K562 (cell line): ENCODE measurements at regions not wholly inside any gene's neighbourhood (a gene's known extent, or its start where the extent isn't known, plus 50 kb on each side); places are given as distances from the start of the nearest gene placed in this dataset.

Source experiments
- ATAC-seq: fragments of 200-7000 bp; cut with Tn5 transposase; 3 replicates; pipeline ENCODE4 v1.9.1; 2020; ENCODE audit warnings: moderate library complexity
- BruUV-seq: library from RNA; stranded (reverse); fragments of 400-500 nt; replicated peaks from 2 replicates; lab custom pipeline; 2021; lab: Mats Ljungman, UMichigan
- CTCF ChIA-PET: fragments of 300-600 bp; formaldehyde crosslinking; extraction: SDS; loops from one replicate; lab custom pipeline; 2021; ENCODE audit warnings: low intra/inter-chr PET ratio; lab: Yijun Ruan, JAX
- POLR2A ChIA-PET: fragments of 300-600, 350-650 bp; sonication (Branson Sonifier 250); formaldehyde crosslinking; extraction: SDS; loops from one replicate; lab custom pipeline; 2021; ENCODE audit warnings: antibody characterized with exemption, inconsistent platforms; lab: Yijun Ruan, JAX
- DNase-seq, 4 experiments: peaks; one replicate each; pipeline versions ENCODE4 v3.0.0 to v3.0.0-alpha.2; 2011 to 2018; ENCODE audit warnings: low spot score in 3 of 4, mixed read lengths in 3 of 4; ENCODE audit errors: extremely low read depth in 1 of 4
- FAIRE-seq: peaks from 2 replicates; lab custom pipeline; 2011; peaks lifted over from hg19 to GRCh38; lab: Jason Lieb, UNC
- H2AFZ ChIP-seq: 2 replicates; pipeline ENCODE4 v1.6.0; 2011; ENCODE audit warnings: low read depth, low read length, control low read depth, inconsistent platforms
- H3K27ac ChIP-seq: fragments of 200-600 bp; 3 replicates; pipeline ENCODE4 v1.8.0; 2011; ENCODE audit warnings: low read depth, mild to moderate bottlenecking, control low read depth, inconsistent platforms, low read length, moderate library complexity, mixed read lengths; ENCODE audit errors: extremely low read depth
- H3K27me3 ChIP-seq, 2 experiments: fragments of 300-600 bp in 1 of 2; 2 replicates in 1 of 2; 3 replicates in 1 of 2; pipeline versions ENCODE4 v1.6.0 to v1.8.0; 2011; ENCODE audit warnings: inconsistent platforms in 2 of 2, low read length in 2 of 2, mild to moderate bottlenecking in 1 of 2, mixed read lengths in 1 of 2, moderate library complexity in 1 of 2; ENCODE audit not compliant: control insufficient read depth in 2 of 2, insufficient read depth in 2 of 2
- H3K36me3 ChIP-seq: fragments of 300-600 bp; 3 replicates; pipeline ENCODE4 v1.8.0; 2011; ENCODE audit warnings: mild to moderate bottlenecking, low read length, inconsistent platforms; ENCODE audit not compliant: control insufficient read depth, insufficient read depth
- H3K4me1 ChIP-seq, 2 experiments: fragments of 200-600 bp in 1 of 2; replicated peaks in 1 of 2; 2 replicates in 1 of 2; 3 replicates in 1 of 2; pipeline versions ENCODE4 v1.5.1 to v1.8.0; 2011; ENCODE audit warnings: inconsistent platforms in 2 of 2, low read length in 2 of 2, mild to moderate bottlenecking in 1 of 2, mixed read lengths in 1 of 2, moderate library complexity in 1 of 2; ENCODE audit not compliant: control insufficient read depth in 2 of 2, insufficient read depth in 2 of 2
- H3K4me2 ChIP-seq: 2 replicates; pipeline ENCODE4 v1.6.1; 2011; ENCODE audit warnings: low read length, control low read depth, inconsistent platforms, mixed read lengths; ENCODE audit not compliant: insufficient read depth
- H3K4me3 ChIP-seq: fragments of 200-600 bp; sonication (generic), shearing (Covaris generic); 2 replicates; pipeline ENCODE4 v1.5.1; 2016; ENCODE audit warnings: control low read depth, inconsistent platforms
- H3K79me2 ChIP-seq: fragments of 200-600 bp; 3 replicates; pipeline ENCODE4 v1.8.0; 2011; ENCODE audit warnings: low read length, inconsistent platforms; ENCODE audit not compliant: control insufficient read depth, insufficient read depth
- H3K9ac ChIP-seq, 2 experiments: 2 replicates each; pipeline versions ENCODE4 v1.6.0 to v1.6.1; 2011; ENCODE audit warnings: low read depth in 2 of 2, low read length in 2 of 2, control low read depth in 1 of 2, inconsistent platforms in 1 of 2, mild to moderate bottlenecking in 1 of 2, mixed read lengths in 1 of 2; ENCODE audit not compliant: insufficient read depth in 1 of 2
- H3K9me1 ChIP-seq: one replicate; pipeline ENCODE4 v1.6.0; 2011; ENCODE audit warnings: inconsistent platforms, mild to moderate bottlenecking, low read length, moderate library complexity; ENCODE audit not compliant: control insufficient read depth, insufficient read depth
- H3K9me3 ChIP-seq: replicated peaks from 2 replicates; pipeline ENCODE4 v1.5.1; 2011; ENCODE audit warnings: low read depth, low read length, inconsistent platforms; ENCODE audit not compliant: control insufficient read depth, insufficient read depth
- H4K20me1 ChIP-seq: replicated peaks from 2 replicates; pipeline ENCODE4 v1.6.1; 2011; ENCODE audit warnings: low read length, inconsistent platforms, mixed read lengths; ENCODE audit not compliant: control insufficient read depth, insufficient read depth
- CLOCK ChIP-seq: fragments of 250-450 bp; sonication (Bioruptor Pico); IDR thresholded peaks from 2 replicates; pipeline ENCODE4 v1.4.0; 2020; ENCODE audit warnings: mild to moderate bottlenecking, moderate library complexity, borderline replicate concordance
- GABPB1 ChIP-seq: sonication (generic); formaldehyde crosslinking; IDR thresholded peaks from 2 replicates; pipeline ENCODE4 v1.8.0; 2022; ENCODE audit warnings: mild to moderate bottlenecking, missing genetic modification reagents
- GABPB2 ChIP-seq: fragments of 250-450 bp; sonication (Bioruptor Pico); conservative IDR thresholded peaks from 2 replicates; pipeline ENCODE4 v1.5.1; 2021; ENCODE audit warnings: mild to moderate bottlenecking
- MCM5 ChIP-seq: fragments of 450-650 bp; IDR thresholded peaks from 2 replicates; pipeline ENCODE4 v1.6.1; 2016; ENCODE audit warnings: low read depth
- NELFE ChIP-seq: IDR thresholded peaks from 2 replicates; pipeline ENCODE4 v1.6.1; 2011; ENCODE audit warnings: mild to moderate bottlenecking; ENCODE audit not compliant: insufficient read depth, insufficient read length
- NEUROD1 ChIP-seq: fragments of 150-350 bp; IDR thresholded peaks from 2 replicates; pipeline ENCODE4 v1.6.1; 2014; ENCODE audit warnings: borderline replicate concordance, low read length, low read depth; ENCODE audit not compliant: partially characterized antibody
- TGIF2 ChIP-seq: sonication (generic); formaldehyde crosslinking; IDR thresholded peaks from 2 replicates; pipeline ENCODE4 v1.8.1; 2022; ENCODE audit warnings: mild to moderate bottlenecking, missing genetic modification reagents, moderate library complexity
- XRCC4 ChIP-seq: IDR thresholded peaks from one replicate; pipeline ENCODE4 v1.6.1; 2011; ENCODE audit not compliant: insufficient read depth, insufficient read length; ENCODE audit errors: extremely low read depth
- ZNF277 ChIP-seq: fragments of 250-450 bp; sonication (Bioruptor Pico); IDR thresholded peaks from 2 replicates; pipeline ENCODE4 v1.8.0; 2022; ENCODE audit warnings: inconsistent platforms, mild to moderate bottlenecking, moderate library complexity, borderline replicate concordance
- ZSCAN32 ChIP-seq: fragments of 450-650 bp; formaldehyde crosslinking; IDR thresholded peaks from 2 replicates; pipeline ENCODE4 v1.4.0; 2020; ENCODE audit warnings: mild to moderate bottlenecking, moderate library complexity
- WGBS: fragments of 100-300 bp; shearing (Covaris generic); methylation state at CpG from one replicate; pipeline ENCODE4 v1.1.6; 2016; ENCODE audit warnings: low coverage, mixed read lengths; ENCODE audit not compliant: insufficient coverage; ENCODE audit errors: missing lambda C conversion rate; 5-methylcytosine and 5-hydroxymethylcytosine counted together
- in situ Hi-C: fragments of 300-500 bp; cut with MboI; formaldehyde crosslinking; loops from 4 replicates; pipeline ENCODE4 v1.15.0; 2018; ENCODE audit warnings: inconsistent platforms, mixed read lengths
- intact Hi-C: fragments of 100-400 bp; cut with micrococcal nuclease; formaldehyde crosslinking; loops from 2 replicates; pipeline ENCODE4 v1.14.2; 2022

GRCh38 chr4:160362478-160362877 is 1259.6 kb downstream of the RAPGEF2 start:
- TF ChIP-seq GABPB2 (CRISPR knock-in tag) = no peak
- TF ChIP-seq MCM5 = no peak
- no peak for TF ChIP-seq GABPB1 (CRISPR knock-in tag)
- no peak for TF ChIP-seq NEUROD1
- no peak for TF ChIP-seq XRCC4
- no peak for TF ChIP-seq NELFE
- no peak for TF ChIP-seq ZNF277
- TF ChIP-seq ZSCAN32 (CRISPR knock-in tag) = no peak
- TF ChIP-seq TGIF2 = no peak
- TF ChIP-seq CLOCK (CRISPR knock-in tag) = no peak
- no peak overlapping the region for H2AFZ ChIP-seq
- H3K9ac ChIP-seq = no peak overlapping the region
- no peak overlapping the region for H3K4me2 ChIP-seq
- BruUV-seq = no TSS peak
- H3K9me1 ChIP-seq = no peaks in the 10 kb centered on the region
- intact Hi-C loops (no loop called here), in situ Hi-C loops (no loop called here)
- no peaks in the 10 kb centered on the region for H4K20me1 ChIP-seq
- no peak overlapping the region for H3K27ac ChIP-seq
- FAIRE-seq (no peak), ATAC-seq (no peak), DNase-seq (no peak)
- ChIA-PET POLR2A (no interaction called here), CTCF (no interaction called here)
- WGBS = no CpG with 5 or more reads among the region's 3 CpGs
- no peaks in the 10 kb centered on the region for H3K4me1 ChIP-seq
- no peaks in the 10 kb centered on the region for H3K79me2 ChIP-seq
- no peaks in the 10 kb centered on the region for H3K27me3 ChIP-seq
- no peak overlapping the region for H3K4me3 ChIP-seq
- no peaks in the 10 kb centered on the region for H3K9me3 ChIP-seq
- no peaks in the 10 kb centered on the region for H3K36me3 ChIP-seq
